ENCODE measurements at regions not wholly inside any gene's neighbourhood (a gene's known extent, or its start where the extent isn't known, plus 50 kb on each side); places are given as distances from the start of the nearest gene placed in this dataset.

DNA sequence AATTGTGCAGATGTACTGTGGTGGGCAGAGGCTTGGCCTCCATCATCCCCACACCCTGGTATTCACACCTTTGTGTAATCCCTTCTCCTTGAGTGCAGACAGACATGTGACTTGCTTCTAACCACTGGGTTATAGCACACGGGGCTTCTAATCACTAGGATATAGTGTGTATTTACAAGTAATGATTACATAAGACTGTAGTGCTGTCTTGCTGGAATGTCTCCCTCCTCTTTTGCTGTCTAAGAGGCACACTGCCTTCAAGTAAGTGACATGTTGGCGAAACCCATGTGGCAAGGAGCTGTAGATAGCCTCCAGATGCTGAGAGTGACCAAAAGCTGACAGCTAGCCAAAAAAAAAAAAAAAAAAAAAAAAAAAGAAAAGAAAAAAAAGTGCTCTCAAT, 542.7 kb upstream of the MDFIC2 start:
- TF ChIP-seq EZH2 (IDR thresholded peaks at IDR 0.05), result no peak
- TF ChIP-seq CTCF (IDR thresholded peaks at IDR 0.05 in 2 of 3, conservative IDR thresholded peaks at IDR 0.05 in 1 of 3; ENCODE audit: borderline replicate concordance in 1 of 3, insufficient read depth in 1 of 3, low read depth in 2 of 3, low read length in 2 of 3), result no peak
- no peak for TF ChIP-seq YY1 (IDR thresholded peaks at IDR 0.05; ENCODE audit: extremely low read depth, insufficient replicate concordance, low read depth, low read length)
- no peak for TF ChIP-seq CEBPB (IDR thresholded peaks at IDR 0.05; ENCODE audit: low read depth)
- TF ChIP-seq RAD21 (IDR thresholded peaks at IDR 0.05; ENCODE audit: low read depth), result no peak
- TF ChIP-seq TCF7L2 (IDR thresholded peaks at IDR 0.05; ENCODE audit: borderline replicate concordance, extremely low read depth, insufficient read depth, insufficient read length), result no peak
- TF ChIP-seq POLR2A (IDR thresholded peaks at IDR 0.05; ENCODE audit: borderline replicate concordance, extremely low read depth, insufficient read depth, insufficient read length), result no peak
- no peak for TF ChIP-seq ZNF274 (IDR thresholded peaks at IDR 0.05; ENCODE audit: low read depth, low read length)
- no peak for TF ChIP-seq POLR2AphosphoS5 (IDR thresholded peaks at IDR 0.05; ENCODE audit: low read depth, low read length)
- TF ChIP-seq MAX (IDR thresholded peaks at IDR 0.05), result no peak
